HG03520 (cell line): ENCODE measurements at regions not wholly inside any gene's neighbourhood (a gene's known extent, or its start where the extent isn't known, plus 50 kb on each side); places are given as distances from the start of the nearest gene placed in this dataset.
"Not testable (repeated sequence)": the region's sequence is repeated elsewhere in the genome, so short reads cannot be mapped to it uniquely, and the experiment has no call there.

ENCODE experiments used
- ATAC-seq: cut with Tn5 transposase; IDR thresholded peaks from one replicate; pipeline ENCODE4 v1.9.1; 2021; ENCODE audit warnings: mild to moderate bottlenecking, moderate library complexity; ENCODE audit not compliant: unreplicated experiment

GRCh38 chr5:19256036-19256435, 732.0 kb downstream of the CDH18 start:
- no peak for ATAC-seq

DNA sequence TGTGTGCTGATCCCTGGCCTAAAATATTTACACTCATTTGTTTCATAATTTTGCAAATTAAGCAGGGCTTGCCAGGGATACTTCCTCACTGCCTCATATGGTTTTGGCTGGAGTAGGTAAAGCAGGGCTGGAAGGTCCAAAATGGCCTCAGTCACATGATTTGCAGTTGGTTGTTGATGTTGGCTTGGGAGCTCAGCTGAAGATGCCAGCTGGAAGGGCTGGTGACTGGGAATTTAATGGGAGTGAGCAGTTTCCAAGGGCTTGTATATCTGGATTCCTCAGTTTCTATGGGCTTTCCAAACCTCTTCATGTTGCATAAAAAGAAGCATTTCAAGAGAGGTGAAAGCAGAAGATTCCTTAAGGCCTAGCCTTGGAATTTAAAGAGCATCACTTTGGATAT, 729.3 kb downstream of the CDH18 start:
- no peak for ATAC-seq

- no peak for ATAC-seq
Observed at GRCh38 chr5:19261879-19262278, 726.1 kb downstream of the CDH18 start.

GRCh38 chr5:19264821-19265220, 723.2 kb downstream of the CDH18 start:
- no peak for ATAC-seq

DNA sequence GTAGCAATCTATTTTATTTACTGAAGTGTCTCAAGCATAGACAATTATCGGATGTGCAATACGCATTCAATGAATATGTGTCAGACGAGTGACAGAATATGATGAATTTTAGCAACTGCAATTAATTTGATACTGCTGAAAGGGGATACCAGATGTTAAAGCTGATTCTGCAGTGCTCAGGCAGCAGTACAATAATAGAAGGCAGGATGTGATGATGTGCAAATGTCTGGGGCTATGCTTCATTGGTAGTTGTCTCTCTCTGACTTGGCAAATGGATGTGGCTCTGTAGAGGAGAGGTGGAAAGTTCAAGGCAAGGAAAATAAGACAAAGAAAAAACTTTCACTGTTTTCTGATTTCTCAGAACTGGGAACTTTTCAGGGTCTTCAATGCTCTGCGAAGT, 721.2 kb downstream of the CDH18 start:
- no peak for ATAC-seq

- ATAC-seq = no peak
Observed at GRCh38 chr5:19270153-19270552, 717.8 kb downstream of the CDH18 start.

DNA sequence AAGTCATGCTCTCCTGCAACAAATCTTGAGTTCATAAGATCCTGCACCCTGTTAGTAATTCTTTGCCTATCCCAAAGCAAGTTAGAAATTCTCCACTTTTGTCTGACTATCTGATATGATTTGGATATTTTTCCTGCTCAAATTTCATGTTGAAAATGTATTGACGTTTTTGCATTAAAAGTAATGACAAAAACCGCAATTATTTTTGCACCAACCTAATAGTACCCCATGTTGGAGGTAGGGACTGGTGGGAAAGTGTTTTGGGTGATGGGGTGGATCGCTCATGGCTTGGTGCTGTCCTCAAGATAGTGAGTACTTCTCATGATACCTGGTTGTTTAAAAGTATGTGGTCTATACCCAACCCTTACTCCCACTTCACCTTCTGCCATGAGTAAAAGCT, 713.4 kb downstream of the CDH18 start:
- ATAC-seq = no peak

GRCh38 chr5:19285286-19285685, 702.7 kb downstream of the CDH18 start:
- ATAC-seq = no peak

GRCh38 chr5:19287548-19288277, 700.3 kb downstream of the CDH18 start:
- not testable (repeated sequence) for ATAC-seq

GRCh38 chr5:19288311-19288710, 699.7 kb downstream of the CDH18 start:
- ATAC-seq = not testable (repeated sequence)

DNA sequence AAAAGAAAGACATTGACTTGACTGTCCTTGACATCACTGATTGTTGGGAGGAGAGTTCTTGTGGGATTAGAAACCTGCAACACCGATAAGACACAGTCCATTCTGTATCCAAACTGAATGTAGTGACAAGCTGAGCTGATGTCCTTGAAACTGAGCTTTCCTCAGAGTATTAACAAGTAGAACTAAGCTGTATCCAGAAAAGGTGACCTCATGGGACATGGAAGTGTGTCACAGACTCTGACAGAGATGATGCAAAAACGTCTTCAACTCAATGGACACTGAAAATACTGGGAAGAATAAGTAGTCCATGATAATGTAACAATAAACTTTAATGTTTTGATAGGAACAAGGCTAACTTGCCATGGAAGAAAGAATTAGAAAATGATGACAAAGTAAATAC, 690.1 kb downstream of the CDH18 start:
- no peak for ATAC-seq

- ATAC-seq = no peak
Observed at GRCh38 chr5:19301271-19301670, 686.7 kb downstream of the CDH18 start.

DNA sequence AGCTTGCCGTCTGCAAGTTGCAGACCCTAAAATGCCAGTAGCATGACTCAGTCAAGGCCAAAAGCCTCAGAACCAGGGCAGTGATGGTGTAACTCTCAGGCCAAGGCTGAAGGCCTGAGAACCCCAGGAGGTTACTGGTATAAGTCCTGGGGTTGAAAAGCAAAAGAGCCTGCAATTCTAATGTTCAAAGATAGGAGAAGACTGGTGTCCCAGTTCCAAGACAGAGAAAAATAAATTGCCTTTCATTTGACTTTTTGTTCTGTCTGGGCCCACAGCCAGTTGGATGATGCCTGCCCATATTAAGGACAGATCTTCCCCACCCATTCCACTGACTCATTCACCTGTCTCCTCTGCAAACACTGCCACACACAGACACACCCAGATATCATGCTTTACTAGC, 673.2 kb downstream of the CDH18 start:
- ATAC-seq = no peak

DNA sequence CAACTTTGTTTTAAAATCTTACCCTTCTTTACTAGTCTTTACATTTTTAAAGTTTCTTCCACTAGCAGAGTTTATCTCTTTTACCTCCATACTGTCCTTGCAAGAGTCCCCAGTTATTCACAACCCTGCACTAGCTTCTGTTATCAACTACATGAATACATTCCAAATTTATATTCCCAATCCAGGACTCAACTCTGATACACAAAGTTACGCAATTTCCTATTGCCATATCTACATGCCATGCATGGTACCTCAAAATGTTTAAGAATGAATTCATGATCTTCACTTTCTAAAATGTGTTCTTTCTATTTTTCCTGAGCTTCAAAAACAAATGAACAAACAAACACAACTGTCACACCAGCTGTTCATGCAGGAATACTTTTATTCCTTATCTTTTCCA, 668.7 kb downstream of the CDH18 start:
- no peak for ATAC-seq

- no peak for ATAC-seq
Observed at GRCh38 chr5:19322716-19323485, 665.1 kb downstream of the CDH18 start.

DNA sequence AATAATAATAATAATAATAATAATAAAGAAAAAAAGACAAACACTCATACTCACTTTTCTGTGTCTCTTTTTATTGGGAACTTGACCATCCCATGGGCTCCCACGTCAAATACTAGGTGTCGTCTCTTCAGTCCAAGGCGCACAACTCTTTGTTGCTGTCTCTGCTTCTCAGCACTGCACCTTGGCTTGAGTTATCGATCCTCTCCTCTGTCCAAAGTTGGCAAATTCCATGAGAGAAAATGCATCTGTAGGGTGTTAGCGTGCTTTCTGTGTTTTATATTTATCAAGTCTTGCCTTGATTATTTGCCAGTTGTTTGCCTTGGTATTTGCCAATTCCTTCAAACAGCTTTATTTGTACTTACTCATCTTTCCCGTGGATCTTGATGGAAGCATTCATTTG, 653.7 kb downstream of the CDH18 start:
- ATAC-seq = no peak

DNA sequence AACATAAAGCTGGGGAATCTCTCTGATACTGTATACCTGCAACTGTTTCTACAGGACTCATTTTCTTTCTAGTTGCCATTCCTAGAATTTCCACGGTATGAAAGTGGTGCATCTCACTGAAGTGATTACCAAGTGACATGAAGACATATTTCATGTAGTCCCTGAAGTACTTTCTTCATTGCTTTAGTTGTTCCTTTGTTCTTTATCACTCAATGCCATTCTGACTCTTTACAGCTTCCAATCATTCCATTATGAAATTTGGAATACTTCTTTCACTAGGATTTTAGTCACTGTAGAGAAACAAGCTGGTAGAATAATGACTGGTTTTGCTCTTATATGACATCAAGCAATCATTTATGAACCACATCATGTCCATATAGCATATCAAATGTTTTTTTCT, 645.1 kb downstream of the CDH18 start:
- no peak for ATAC-seq

GRCh38 chr5:19352120-19352519, 635.9 kb downstream of the CDH18 start:
- no peak for ATAC-seq

DNA sequence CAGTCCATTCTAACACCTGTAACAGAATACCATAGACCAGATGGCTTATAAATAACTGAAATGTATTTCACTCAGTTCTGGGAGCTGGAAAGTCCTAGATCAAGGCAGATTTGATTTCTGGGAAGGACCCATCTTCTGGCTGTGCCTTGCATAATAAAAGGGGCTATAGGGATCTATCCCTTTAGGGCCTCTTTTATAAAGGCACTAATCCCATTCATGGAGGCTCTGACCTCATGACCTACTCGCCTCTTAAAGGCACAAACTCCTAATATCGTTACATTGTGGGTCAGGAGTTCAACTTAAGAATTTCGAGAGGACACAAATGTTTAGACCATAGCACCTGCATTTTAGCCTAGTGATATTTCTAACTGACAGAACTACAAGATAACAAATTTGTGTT, 619.0 kb downstream of the CDH18 start:
- no peak for ATAC-seq

GRCh38 chr5:19369561-19369960, 618.4 kb downstream of the CDH18 start:
- ATAC-seq = no peak

GRCh38 chr5:19370655-19371386, 617.2 kb downstream of the CDH18 start:
- ATAC-seq = no peak

DNA sequence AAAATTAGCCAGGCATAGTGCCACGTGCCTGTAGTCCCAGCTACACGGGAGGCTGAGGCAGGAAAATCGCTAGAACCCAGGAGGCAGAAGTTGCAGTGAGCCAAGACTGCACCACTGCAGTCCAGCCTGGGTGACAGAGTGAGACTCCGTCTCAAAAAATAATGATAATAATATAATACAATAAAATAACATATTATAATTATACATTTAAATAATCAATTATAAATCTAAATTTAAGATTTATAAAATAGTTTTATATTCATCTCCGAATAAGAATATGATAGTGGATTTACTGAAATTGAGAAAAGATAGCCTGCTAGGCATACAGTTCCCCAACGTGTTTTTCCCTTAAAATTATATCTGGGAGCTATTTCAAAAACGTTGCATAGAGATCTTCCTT, 599.6 kb downstream of the CDH18 start:
- ATAC-seq = no peak
